Stomach (tissue), 8 donors: ENCODE measurements at regions not wholly inside any gene's neighbourhood (a gene's known extent, or its start where the extent isn't known, plus 50 kb on each side); places are given as distances from the start of the nearest gene placed in this dataset.
"Not testable (repeated sequence)": the region's sequence is repeated elsewhere in the genome, so short reads cannot be mapped to it uniquely, and the experiment has no call there.

Source experiments
- DNase-seq, 2 donors: peaks; one replicate each; pipeline versions ENCODE4 v3.0.0 to v3.0.0-alpha.2; 2013 to 2019
- H3K27ac ChIP-seq, 5 donors: fragments of 200-600 bp in 4 of 5; sonication (generic) in 4 of 5; one replicate each; pipeline ENCODE4 v1.5.1; 2013 to 2019; ENCODE audit warnings: mild to moderate bottlenecking in 1 of 5, moderate library complexity in 1 of 5
- H3K27me3 ChIP-seq, 3 donors: fragments of 200-600 bp; sonication (generic); one replicate each; pipeline ENCODE4 v1.5.1; 2017 to 2019; ENCODE audit warnings: mixed run types in 1 of 3
- H3K36me3 ChIP-seq, 4 donors: fragments of 200-600 bp; sonication (generic); 1 replicate in 3 of 4; 2 replicates in 1 of 4; pipeline ENCODE4 v1.5.1; 2016 to 2019
- H3K4me1 ChIP-seq, 4 donors: fragments of 200-600 bp; sonication (generic); one replicate each; pipeline ENCODE4 v1.5.1; 2016 to 2019
- H3K4me3 ChIP-seq, 4 donors: fragments of 200-600 bp; sonication (generic) in 3 of 4; one replicate each; pipeline ENCODE4 v1.5.1; 2016 to 2019; ENCODE audit warnings: mild to moderate bottlenecking in 1 of 4
- H3K9me3 ChIP-seq, 4 donors: fragments of 200-600 bp; sonication (generic); one replicate each; pipeline ENCODE4 v1.5.1; 2016 to 2019
- CTCF ChIP-seq, 7 experiments: fragments of 450-650 bp in 4 of 7; fragments of 200-600 bp in 3 of 7; sonication (generic) in 3 of 7; IDR thresholded peaks; one replicate each; pipeline ENCODE4 v1.5.1; 2016 to 2019; ENCODE audit warnings: antibody characterized with exemption in 7 of 7, control low read depth in 2 of 7, mild to moderate bottlenecking in 1 of 7
- EP300 ChIP-seq: sonication (generic); formaldehyde crosslinking; IDR thresholded peaks from one replicate; pipeline ENCODE4 v1.6.1; 2017; ENCODE audit warnings: antibody characterized with exemption
- POLR2A ChIP-seq, 4 donors: fragments of 450-650 bp; IDR thresholded peaks; one replicate each; pipeline ENCODE4 v1.6.1; 2016; ENCODE audit warnings: antibody characterized with exemption in 4 of 4, control low read depth in 2 of 4, mild to moderate bottlenecking in 1 of 4, moderate library complexity in 1 of 4
- POLR2AphosphoS5 ChIP-seq, 3 donors: sonication (generic); formaldehyde crosslinking; IDR thresholded peaks; one replicate each; pipeline ENCODE4 v1.6.1; 2016; ENCODE audit warnings: antibody characterized with exemption in 3 of 3
- WGBS, 5 donors: extraction: QIAGEN DNeasy Blood & Tissue Kit in 3 of 5; methylation state at CpG; one replicate each; pipeline versions ENCODE4 v1.1.5 to v1.1.7; 2013 to 2018; 5-methylcytosine and 5-hydroxymethylcytosine counted together
- intact Hi-C: fragments of 100-400 bp; cut with DNase I; formaldehyde crosslinking; loops from one replicate; pipeline ENCODE4 v1.15.1; 2023; ENCODE audit warnings: low total_unique reads
- donor health status: healthy with polysubstance abuse.
- donor health status: Bipolar disorder and iron deficiency.
- donor health status: healthy.

- Histone ChIP-seq H3K4me1 (no peaks in the 10 kb centered on the region), H3K9me3 (peaks cover 0 to 4% (median 0%) of the 10 kb centered on the region in 4 donors), H3K4me3 (no peak overlapping the region), H3K27me3 (no peaks in the 10 kb centered on the region), H3K36me3 (no peaks in the 10 kb centered on the region), H3K27ac (no peak overlapping the region)
- intact Hi-C loops = no loop called here
- no peak for DNase-seq
- 61 to 84% (median 75%) methylated on average over 4 of the region's 4 CpGs for WGBS, 5 donors
- TF ChIP-seq POLR2A (IDR thresholded peaks at IDR 0.05) (no peak), CTCF (IDR thresholded peaks at IDR 0.05) (no peak), EP300 (no peak), POLR2AphosphoS5 (IDR thresholded peaks at IDR 0.05) (no peak)
Observed at GRCh38 chr13:90889906-90890834, 457.3 kb upstream of the MIR17HG start.

GRCh38 chr13:90891329-90891728 is 456.2 kb upstream of the MIR17HG start:
- no peak overlapping the region for H3K27ac ChIP-seq
- no peaks in the 10 kb centered on the region for H3K36me3 ChIP-seq
- 90 to 97% (median 93%) methylated on average over 2 of the region's 2 CpGs for WGBS, 5 donors
- peaks cover 0 to 4% (median 0%) of the 10 kb centered on the region in 4 donors for H3K9me3 ChIP-seq
- DNase-seq = no peak
- no peaks in the 10 kb centered on the region for H3K27me3 ChIP-seq
- H3K4me1 ChIP-seq = no peaks in the 10 kb centered on the region
- no peak overlapping the region for H3K4me3 ChIP-seq
- TF ChIP-seq POLR2AphosphoS5 (IDR thresholded peaks at IDR 0.05) (no peak), EP300 (no peak), CTCF (IDR thresholded peaks at IDR 0.05) (no peak), POLR2A (IDR thresholded peaks at IDR 0.05) (no peak)
- intact Hi-C loops = no loop called here

- H3K9me3 ChIP-seq, H3K4me3 ChIP-seq, H3K36me3 ChIP-seq, DNase-seq, H3K27ac ChIP-seq, intact Hi-C loops, H3K27me3 ChIP-seq, H3K4me1 ChIP-seq: not testable (repeated sequence)
- WGBS, 5 donors = 67 to 90% (median 78%) methylated on average over 1 to 6 of the region's 6 CpGs
Observed at GRCh38 chr13:90893199-90893598, 454.3 kb upstream of the MIR17HG start.

- Histone ChIP-seq H3K36me3 (no peaks in the 10 kb centered on the region), H3K4me3 (no peak overlapping the region), H3K27me3 (no peaks in the 10 kb centered on the region), H3K27ac (no peak overlapping the region), H3K4me1 (no peaks in the 10 kb centered on the region), H3K9me3 (peaks cover 0 to 4% (median 0%) of the 10 kb centered on the region in 4 donors)
- TF ChIP-seq POLR2AphosphoS5 (IDR thresholded peaks at IDR 0.05) (no peak), CTCF (IDR thresholded peaks at IDR 0.05) (no peak), EP300 (no peak), POLR2A (IDR thresholded peaks at IDR 0.05) (no peak)
- 55 to 79% (median 77%) methylated on average over 2 of the region's 2 CpGs for WGBS, 5 donors
- intact Hi-C loops = no loop called here
- DNase-seq = peak in 1 of 2 donors; percentile 6
Observed at GRCh38 chr13:90896002-90896401, 451.5 kb upstream of the MIR17HG start.

GRCh38 chr13:90898811-90899210 is 448.7 kb upstream of the MIR17HG start:
- no peaks in the 10 kb centered on the region for H3K36me3 ChIP-seq

More at GRCh38 chr13:90898811-90899210, 448.7 kb upstream of the MIR17HG start:
- Histone ChIP-seq H3K27me3 (no peaks in the 10 kb centered on the region), H3K4me3 (no peak overlapping the region), H3K4me1 (no peaks in the 10 kb centered on the region), H3K9me3 (no peaks in the 10 kb centered on the region), H3K27ac (no peak overlapping the region)
- DNase-seq = no peak
- intact Hi-C loops = no loop called here
- TF ChIP-seq POLR2A (IDR thresholded peaks at IDR 0.05) (no peak), EP300 (no peak)
- WGBS, 5 donors = 80 to 90% (median 85%) methylated on average over 1 of the region's 1 CpG
